ENCODE measurements at regions not wholly inside any gene's neighbourhood (a gene's known extent, or its start where the extent isn't known, plus 50 kb on each side); places are given as distances from the start of the nearest gene placed in this dataset.
"Not testable (repeated sequence)": the region's sequence is repeated elsewhere in the genome, so short reads cannot be mapped to it uniquely, and the experiment has no call there.

- not testable (repeated sequence) for H3K27me3 ChIP-seq (ENCODE audit: control insufficient read depth, insufficient read depth, low read length); H3K4me1 ChIP-seq (ENCODE audit: control insufficient read depth, insufficient read depth, low read length); H3K9me3 ChIP-seq (ENCODE audit: control insufficient read depth, low read length); H3K36me3 ChIP-seq (ENCODE audit: control insufficient read depth, insufficient read depth, low read length); H3K4me3 ChIP-seq (ENCODE audit: low read length); H3K9ac ChIP-seq (ENCODE audit: low read length)
Measured at GRCh38 chr17:64800987-64801386, 118.3 kb downstream of the LRRC37A3 start.

GRCh38 chr17:64800361-64800895 is 118.8 kb downstream of the LRRC37A3 start:
- not testable (repeated sequence) for H3K4me3 ChIP-seq (ENCODE audit: low read length); H3K9me3 ChIP-seq (ENCODE audit: control insufficient read depth, low read length); H3K9ac ChIP-seq (ENCODE audit: low read length); H3K27me3 ChIP-seq (ENCODE audit: control insufficient read depth, insufficient read depth, low read length); H3K36me3 ChIP-seq (ENCODE audit: control insufficient read depth, insufficient read depth, low read length); H3K4me1 ChIP-seq (ENCODE audit: control insufficient read depth, insufficient read depth, low read length)

GRCh38 chr17:64799543-64800188 is 119.6 kb downstream of the LRRC37A3 start:
- H3K4me1 ChIP-seq (ENCODE audit: control insufficient read depth, insufficient read depth, low read length); H3K9me3 ChIP-seq (ENCODE audit: control insufficient read depth, low read length); H3K4me3 ChIP-seq (ENCODE audit: low read length); H3K9ac ChIP-seq (ENCODE audit: low read length); H3K27me3 ChIP-seq (ENCODE audit: control insufficient read depth, insufficient read depth, low read length); H3K36me3 ChIP-seq (ENCODE audit: control insufficient read depth, insufficient read depth, low read length): not testable (repeated sequence)

GRCh38 chr17:64798961-64799360 is 120.3 kb downstream of the LRRC37A3 start:
- H3K4me1 ChIP-seq (ENCODE audit: control insufficient read depth, insufficient read depth, low read length); H3K27me3 ChIP-seq (ENCODE audit: control insufficient read depth, insufficient read depth, low read length); H3K4me3 ChIP-seq (ENCODE audit: low read length); H3K36me3 ChIP-seq (ENCODE audit: control insufficient read depth, insufficient read depth, low read length); H3K9ac ChIP-seq (ENCODE audit: low read length); H3K9me3 ChIP-seq (ENCODE audit: control insufficient read depth, low read length): not testable (repeated sequence)

GRCh38 chr17:64798489-64798790 is 120.8 kb downstream of the LRRC37A3 start:
- H3K4me1 ChIP-seq (ENCODE audit: control insufficient read depth, insufficient read depth, low read length); H3K9me3 ChIP-seq (ENCODE audit: control insufficient read depth, low read length); H3K27me3 ChIP-seq (ENCODE audit: control insufficient read depth, insufficient read depth, low read length); H3K36me3 ChIP-seq (ENCODE audit: control insufficient read depth, insufficient read depth, low read length); H3K4me3 ChIP-seq (ENCODE audit: low read length); H3K9ac ChIP-seq (ENCODE audit: low read length): not testable (repeated sequence)

- not testable (repeated sequence) for H3K4me3 ChIP-seq (ENCODE audit: low read length); H3K36me3 ChIP-seq (ENCODE audit: control insufficient read depth, insufficient read depth, low read length); H3K27me3 ChIP-seq (ENCODE audit: control insufficient read depth, insufficient read depth, low read length); H3K4me1 ChIP-seq (ENCODE audit: control insufficient read depth, insufficient read depth, low read length); H3K9me3 ChIP-seq (ENCODE audit: control insufficient read depth, low read length); H3K9ac ChIP-seq (ENCODE audit: low read length)
Measured at GRCh38 chr17:64797746-64798488, 121.4 kb downstream of the LRRC37A3 start.

GRCh38 chr17:64795342-64795741 is 123.9 kb downstream of the LRRC37A3 start:
- H3K4me1 ChIP-seq (ENCODE audit: control insufficient read depth, insufficient read depth, low read length); H3K27me3 ChIP-seq (ENCODE audit: control insufficient read depth, insufficient read depth, low read length); H3K4me3 ChIP-seq (ENCODE audit: low read length); H3K9me3 ChIP-seq (ENCODE audit: control insufficient read depth, low read length); H3K9ac ChIP-seq (ENCODE audit: low read length); H3K36me3 ChIP-seq (ENCODE audit: control insufficient read depth, insufficient read depth, low read length): not testable (repeated sequence)

- H3K27me3 ChIP-seq (ENCODE audit: control insufficient read depth, insufficient read depth, low read length); H3K9me3 ChIP-seq (ENCODE audit: control insufficient read depth, low read length); H3K4me1 ChIP-seq (ENCODE audit: control insufficient read depth, insufficient read depth, low read length); H3K4me3 ChIP-seq (ENCODE audit: low read length); H3K36me3 ChIP-seq (ENCODE audit: control insufficient read depth, insufficient read depth, low read length); H3K9ac ChIP-seq (ENCODE audit: low read length): not testable (repeated sequence)
Measured at GRCh38 chr17:64794548-64795274, 124.6 kb downstream of the LRRC37A3 start.

- not testable (repeated sequence) for H3K4me1 ChIP-seq (ENCODE audit: control insufficient read depth, insufficient read depth, low read length)
Measured at GRCh38 chr17:64794113-64794512, 125.2 kb downstream of the LRRC37A3 start.

GRCh38 chr17:64792793-64793575 is 126.3 kb downstream of the LRRC37A3 start:
- not testable (repeated sequence) for H3K36me3 ChIP-seq (ENCODE audit: control insufficient read depth, insufficient read depth, low read length); H3K9ac ChIP-seq (ENCODE audit: low read length); H3K27me3 ChIP-seq (ENCODE audit: control insufficient read depth, insufficient read depth, low read length); H3K4me3 ChIP-seq (ENCODE audit: low read length); H3K4me1 ChIP-seq (ENCODE audit: control insufficient read depth, insufficient read depth, low read length); H3K9me3 ChIP-seq (ENCODE audit: control insufficient read depth, low read length)

More at GRCh38 chr17:64794113-64794512, 125.2 kb downstream of the LRRC37A3 start:
- H3K9ac ChIP-seq (ENCODE audit: low read length); H3K9me3 ChIP-seq (ENCODE audit: control insufficient read depth, low read length); H3K4me3 ChIP-seq (ENCODE audit: low read length); H3K36me3 ChIP-seq (ENCODE audit: control insufficient read depth, insufficient read depth, low read length); H3K27me3 ChIP-seq (ENCODE audit: control insufficient read depth, insufficient read depth, low read length): not testable (repeated sequence)

GRCh38 chr17:64792276-64792675 is 127.0 kb downstream of the LRRC37A3 start:
- not testable (repeated sequence) for H3K27me3 ChIP-seq (ENCODE audit: control insufficient read depth, insufficient read depth, low read length); H3K4me3 ChIP-seq (ENCODE audit: low read length); H3K36me3 ChIP-seq (ENCODE audit: control insufficient read depth, insufficient read depth, low read length); H3K9me3 ChIP-seq (ENCODE audit: control insufficient read depth, low read length); H3K9ac ChIP-seq (ENCODE audit: low read length); H3K4me1 ChIP-seq (ENCODE audit: control insufficient read depth, insufficient read depth, low read length)

- H3K27me3 ChIP-seq (ENCODE audit: control insufficient read depth, insufficient read depth, low read length); H3K4me3 ChIP-seq (ENCODE audit: low read length); H3K9ac ChIP-seq (ENCODE audit: low read length); H3K9me3 ChIP-seq (ENCODE audit: control insufficient read depth, low read length); H3K4me1 ChIP-seq (ENCODE audit: control insufficient read depth, insufficient read depth, low read length); H3K36me3 ChIP-seq (ENCODE audit: control insufficient read depth, insufficient read depth, low read length): not testable (repeated sequence)
Measured at GRCh38 chr17:64791691-64792090, 127.6 kb downstream of the LRRC37A3 start.
